ENCODE measurements at regions not wholly inside any gene's neighbourhood (a gene's known extent, or its start where the extent isn't known, plus 50 kb on each side); places are given as distances from the start of the nearest gene placed in this dataset.

DNA sequence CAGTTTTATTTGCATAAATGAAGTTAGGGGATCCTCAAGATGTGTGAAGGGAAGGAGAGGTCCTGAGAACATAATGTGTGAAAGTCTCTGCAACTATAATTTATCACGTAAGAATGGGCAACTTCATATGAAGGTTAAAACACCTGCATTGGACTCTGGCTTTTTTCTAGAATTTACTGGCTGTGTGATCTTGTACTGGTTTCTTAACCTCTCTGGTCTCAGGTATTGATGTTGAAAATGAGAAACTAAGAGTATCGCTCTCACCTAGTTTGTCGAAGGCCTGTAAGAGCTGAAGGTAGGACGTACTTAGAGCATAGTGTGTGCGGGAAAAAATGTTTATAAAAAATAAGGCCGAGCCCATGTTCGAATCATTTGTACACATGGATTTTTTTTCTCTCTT, 280.5 kb downstream of the ICE1 start:
- Histone ChIP-seq H3K4me3 (ENCODE audit: low read length) (no peak overlapping the region), H3K9ac (ENCODE audit: low read length) (no peak overlapping the region)

DNA sequence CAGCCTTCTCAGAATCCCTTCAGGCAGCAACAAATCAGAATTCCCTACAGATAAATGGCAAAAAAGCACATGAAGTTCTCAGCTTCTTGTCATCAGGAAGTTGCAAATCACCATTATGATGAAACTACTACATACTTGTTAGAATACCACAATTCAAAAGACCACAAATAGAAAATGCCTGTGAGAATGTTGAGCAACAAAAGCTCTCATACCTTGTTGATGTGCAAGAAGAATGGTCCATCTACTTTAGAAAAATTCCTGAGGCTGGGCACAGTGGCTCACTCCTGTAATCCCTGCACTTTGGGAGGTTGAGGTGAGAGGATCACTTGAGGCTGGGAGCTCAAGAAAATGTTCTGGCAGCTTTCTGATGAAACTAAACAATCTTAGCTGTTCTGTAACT, 278.1 kb downstream of the ICE1 start:
- Histone ChIP-seq H3K36me3 (ENCODE audit: insufficient read depth, low read length) (no peaks in the 10 kb centered on the region), H3K9me2 (ENCODE audit: insufficient read depth, low read length) (no peaks in the 10 kb centered on the region), H3K4me3 (ENCODE audit: low read length) (no peak overlapping the region), H2AFZ (ENCODE audit: low read depth, low read length) (no peak overlapping the region), H3F3A (ENCODE audit: insufficient read depth, low read length, poor library complexity, severe bottlenecking) (no peaks in the 10 kb centered on the region), H4K20me1 (ENCODE audit: insufficient read depth) (no peaks in the 10 kb centered on the region), H3K9me3 (ENCODE audit: low read length) (no peaks in the 10 kb centered on the region), H3K9ac (ENCODE audit: low read length) (no peak overlapping the region), H3K4me2 (ENCODE audit: low read length) (no peak overlapping the region), H3K79me2 (replicated peaks; ENCODE audit: insufficient read depth, low read length) (no peaks in the 10 kb centered on the region), H3K27me3 (ENCODE audit: insufficient read depth, low read depth, low read length) (no peaks in the 10 kb centered on the region), H3K27ac (ENCODE audit: low read length) (no peak overlapping the region)
- TF ChIP-seq POLR2AphosphoS5 (IDR thresholded peaks at IDR 0.05) (no peak), EZH2 (IDR thresholded peaks at IDR 0.05; ENCODE audit: borderline replicate concordance, insufficient read depth, low read length, poor library complexity, severe bottlenecking) (no peak), RAD21 (conservative IDR thresholded peaks at IDR 0.05) (no peak), SMC3 (conservative IDR thresholded peaks at IDR 0.05; ENCODE audit: poor library complexity) (no peak), EP300 (conservative IDR thresholded peaks at IDR 0.05; ENCODE audit: poor library complexity, severe bottlenecking) (no peak), TAF1 (IDR thresholded peaks at IDR 0.05; ENCODE audit: low read depth) (no peak), MXI1 (conservative IDR thresholded peaks at IDR 0.05; ENCODE audit: poor library complexity, severe bottlenecking) (no peak)
- TF ChIP-seq, protein P1, sequence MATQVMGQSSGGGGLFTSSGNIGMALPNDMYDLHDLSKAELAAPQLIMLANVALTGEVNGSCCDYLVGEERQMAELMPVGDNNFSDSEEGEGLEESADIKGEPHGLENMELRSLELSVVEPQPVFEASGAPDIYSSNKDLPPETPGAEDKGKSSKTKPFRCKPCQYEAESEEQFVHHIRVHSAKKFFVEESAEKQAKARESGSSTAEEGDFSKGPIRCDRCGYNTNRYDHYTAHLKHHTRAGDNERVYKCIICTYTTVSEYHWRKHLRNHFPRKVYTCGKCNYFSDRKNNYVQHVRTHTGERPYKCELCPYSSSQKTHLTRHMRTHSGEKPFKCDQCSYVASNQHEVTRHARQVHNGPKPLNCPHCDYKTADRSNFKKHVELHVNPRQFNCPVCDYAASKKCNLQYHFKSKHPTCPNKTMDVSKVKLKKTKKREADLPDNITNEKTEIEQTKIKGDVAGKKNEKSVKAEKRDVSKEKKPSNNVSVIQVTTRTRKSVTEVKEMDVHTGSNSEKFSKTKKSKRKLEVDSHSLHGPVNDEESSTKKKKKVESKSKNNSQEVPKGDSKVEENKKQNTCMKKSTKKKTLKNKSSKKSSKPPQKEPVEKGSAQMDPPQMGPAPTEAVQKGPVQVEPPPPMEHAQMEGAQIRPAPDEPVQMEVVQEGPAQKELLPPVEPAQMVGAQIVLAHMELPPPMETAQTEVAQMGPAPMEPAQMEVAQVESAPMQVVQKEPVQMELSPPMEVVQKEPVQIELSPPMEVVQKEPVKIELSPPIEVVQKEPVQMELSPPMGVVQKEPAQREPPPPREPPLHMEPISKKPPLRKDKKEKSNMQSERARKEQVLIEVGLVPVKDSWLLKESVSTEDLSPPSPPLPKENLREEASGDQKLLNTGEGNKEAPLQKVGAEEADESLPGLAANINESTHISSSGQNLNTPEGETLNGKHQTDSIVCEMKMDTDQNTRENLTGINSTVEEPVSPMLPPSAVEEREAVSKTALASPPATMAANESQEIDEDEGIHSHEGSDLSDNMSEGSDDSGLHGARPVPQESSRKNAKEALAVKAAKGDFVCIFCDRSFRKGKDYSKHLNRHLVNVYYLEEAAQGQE (IDR thresholded peaks at IDR 0.05; ENCODE audit: borderline replicate concordance): no peak
- TF ChIP-seq, protein P2, sequence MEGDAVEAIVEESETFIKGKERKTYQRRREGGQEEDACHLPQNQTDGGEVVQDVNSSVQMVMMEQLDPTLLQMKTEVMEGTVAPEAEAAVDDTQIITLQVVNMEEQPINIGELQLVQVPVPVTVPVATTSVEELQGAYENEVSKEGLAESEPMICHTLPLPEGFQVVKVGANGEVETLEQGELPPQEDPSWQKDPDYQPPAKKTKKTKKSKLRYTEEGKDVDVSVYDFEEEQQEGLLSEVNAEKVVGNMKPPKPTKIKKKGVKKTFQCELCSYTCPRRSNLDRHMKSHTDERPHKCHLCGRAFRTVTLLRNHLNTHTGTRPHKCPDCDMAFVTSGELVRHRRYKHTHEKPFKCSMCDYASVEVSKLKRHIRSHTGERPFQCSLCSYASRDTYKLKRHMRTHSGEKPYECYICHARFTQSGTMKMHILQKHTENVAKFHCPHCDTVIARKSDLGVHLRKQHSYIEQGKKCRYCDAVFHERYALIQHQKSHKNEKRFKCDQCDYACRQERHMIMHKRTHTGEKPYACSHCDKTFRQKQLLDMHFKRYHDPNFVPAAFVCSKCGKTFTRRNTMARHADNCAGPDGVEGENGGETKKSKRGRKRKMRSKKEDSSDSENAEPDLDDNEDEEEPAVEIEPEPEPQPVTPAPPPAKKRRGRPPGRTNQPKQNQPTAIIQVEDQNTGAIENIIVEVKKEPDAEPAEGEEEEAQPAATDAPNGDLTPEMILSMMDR (IDR thresholded peaks at IDR 0.05; ENCODE audit: poor library complexity, severe bottlenecking): no peak

More for the DNA sequence above, 280.5 kb downstream of the ICE1 start:
- Histone ChIP-seq H3K79me2 (replicated peaks; ENCODE audit: insufficient read depth, low read length) (no peaks in the 10 kb centered on the region), H3K9me2 (ENCODE audit: insufficient read depth, low read length) (no peaks in the 10 kb centered on the region), H2AFZ (ENCODE audit: low read depth, low read length) (no peak overlapping the region), H4K20me1 (ENCODE audit: insufficient read depth) (no peaks in the 10 kb centered on the region), H3K9me3 (ENCODE audit: low read length) (no peaks in the 10 kb centered on the region), H3K4me2 (ENCODE audit: low read length) (no peak overlapping the region), H3K36me3 (ENCODE audit: insufficient read depth, low read length) (no peaks in the 10 kb centered on the region), H3F3A (ENCODE audit: insufficient read depth, low read length, poor library complexity, severe bottlenecking) (no peaks in the 10 kb centered on the region), H3K27ac (ENCODE audit: low read length) (no peak overlapping the region), H3K27me3 (ENCODE audit: insufficient read depth, low read depth, low read length) (no peaks in the 10 kb centered on the region)
- TF ChIP-seq, protein P2 (IDR thresholded peaks at IDR 0.05; ENCODE audit: poor library complexity, severe bottlenecking): no peak

Measured in neural cell (in vitro differentiated cells).